Stimulated activated naive CD8-positive, alpha-beta T cell treated with anti-CD3 and anti-CD28 coated beads, Interleukin-15, Interleukin-2, amounts not matched to agents 100 U/mL and 50 U/mL, for 24 hours (primary cell): ENCODE measurements at regions not wholly inside any gene's neighbourhood (a gene's known extent, or its start where the extent isn't known, plus 50 kb on each side); places are given as distances from the start of the nearest gene placed in this dataset.
"Not testable (repeated sequence)": the region's sequence is repeated elsewhere in the genome, so short reads cannot be mapped to it uniquely, and the experiment has no call there.

Source experiments
- ATAC-seq: fragments of 150-1000 bp; cut with Tn5 transposase; one replicate; pipeline ENCODE4 v1.10.0; 2021
- DNase-seq: peaks from one replicate; pipeline ENCODE4 v3.0.0; 2021

GRCh38 chr16:26987597-26988010 is 79.1 kb upstream of the C16orf82 start:
- ATAC-seq (no peak), DNase-seq (no peak)

GRCh38 chr16:26988186-26988585 is 78.5 kb upstream of the C16orf82 start:
- ATAC-seq (no peak), DNase-seq (no peak)

- DNase-seq, ATAC-seq: not testable (repeated sequence)
Observed at GRCh38 chr16:26990384-26991120, 76.2 kb upstream of the C16orf82 start.

GRCh38 chr16:26992666-26993349 is 73.9 kb upstream of the C16orf82 start:
- ATAC-seq (no peak), DNase-seq (no peak)

GRCh38 chr16:26993511-26993910 is 73.2 kb upstream of the C16orf82 start:
- ATAC-seq (no peak), DNase-seq (no peak)

GRCh38 chr16:26993963-26994362 is 72.8 kb upstream of the C16orf82 start:
- DNase-seq = no peak

GRCh38 chr16:26995522-26995921 is 71.2 kb upstream of the C16orf82 start:
- no peak for DNase-seq
- no peak for ATAC-seq

More at GRCh38 chr16:26993963-26994362, 72.8 kb upstream of the C16orf82 start:
- ATAC-seq = no peak

- ATAC-seq = no peak
- no peak for DNase-seq
Observed at GRCh38 chr16:27005386-27005785, 61.3 kb upstream of the C16orf82 start.
